Lower lobe of right lung (tissue), 2 donors: ENCODE measurements at regions not wholly inside any gene's neighbourhood (a gene's known extent, or its start where the extent isn't known, plus 50 kb on each side); places are given as distances from the start of the nearest gene placed in this dataset.

ENCODE experiments used
- ATAC-seq, 2 donors: fragments of 200-7000 bp; cut with Tn5 transposase; one replicate each; pipeline ENCODE4 v1.9.1; 2020 to 2022; ENCODE audit warnings: mild to moderate bottlenecking in 2 of 2, moderate library complexity in 2 of 2
- DNase-seq: peaks from one replicate; pipeline ENCODE4 v3.0.0-alpha.2; 2020
- H3K27ac ChIP-seq: fragments of 200-600 bp; one replicate; pipeline ENCODE4 v1.8.0; 2022
- H3K27me3 ChIP-seq: fragments of 200-600 bp; one replicate; pipeline ENCODE4 v1.8.0; 2022; ENCODE audit warnings: low read depth
- H3K36me3 ChIP-seq: fragments of 200-600 bp; one replicate; pipeline ENCODE4 v1.8.0; 2022; ENCODE audit warnings: mild to moderate bottlenecking
- H3K4me1 ChIP-seq: fragments of 200-600 bp; one replicate; pipeline ENCODE4 v1.8.0; 2022
- H3K4me3 ChIP-seq: fragments of 200-600 bp; one replicate; pipeline ENCODE4 v1.8.0; 2022; ENCODE audit warnings: mild to moderate bottlenecking
- H3K9me3 ChIP-seq: fragments of 200-600 bp; one replicate; pipeline ENCODE4 v1.8.0; 2022
- intact Hi-C: fragments of 100-400 bp; cut with DNase I; formaldehyde crosslinking; loops from one replicate; pipeline ENCODE4 v1.11.0; 2022
- TF ChIP-seq, protein P1 (sequence below): fragments of 200-600 bp; IDR thresholded peaks from one replicate; pipeline ENCODE4 v1.8.0; 2022; ENCODE audit warnings: antibody characterized with exemption, mild to moderate bottlenecking
- donor health status: DM: no; HTN: yes; CAD: no; lungs with severe emphysema.

GRCh38 chr13:72198967-72199560 lies 332.1 kb upstream of the DACH1 start:
- H3K4me3 ChIP-seq: no peak overlapping the region
- DNase-seq (no peak), ATAC-seq (no peak)
- no peaks in the 10 kb centered on the region for H3K4me1 ChIP-seq
- no peaks in the 10 kb centered on the region for H3K36me3 ChIP-seq
- no peak overlapping the region for H3K27ac ChIP-seq
- H3K9me3 ChIP-seq: no peaks in the 10 kb centered on the region
- intact Hi-C loops: no loop called here
- TF ChIP-seq, protein P1, sequence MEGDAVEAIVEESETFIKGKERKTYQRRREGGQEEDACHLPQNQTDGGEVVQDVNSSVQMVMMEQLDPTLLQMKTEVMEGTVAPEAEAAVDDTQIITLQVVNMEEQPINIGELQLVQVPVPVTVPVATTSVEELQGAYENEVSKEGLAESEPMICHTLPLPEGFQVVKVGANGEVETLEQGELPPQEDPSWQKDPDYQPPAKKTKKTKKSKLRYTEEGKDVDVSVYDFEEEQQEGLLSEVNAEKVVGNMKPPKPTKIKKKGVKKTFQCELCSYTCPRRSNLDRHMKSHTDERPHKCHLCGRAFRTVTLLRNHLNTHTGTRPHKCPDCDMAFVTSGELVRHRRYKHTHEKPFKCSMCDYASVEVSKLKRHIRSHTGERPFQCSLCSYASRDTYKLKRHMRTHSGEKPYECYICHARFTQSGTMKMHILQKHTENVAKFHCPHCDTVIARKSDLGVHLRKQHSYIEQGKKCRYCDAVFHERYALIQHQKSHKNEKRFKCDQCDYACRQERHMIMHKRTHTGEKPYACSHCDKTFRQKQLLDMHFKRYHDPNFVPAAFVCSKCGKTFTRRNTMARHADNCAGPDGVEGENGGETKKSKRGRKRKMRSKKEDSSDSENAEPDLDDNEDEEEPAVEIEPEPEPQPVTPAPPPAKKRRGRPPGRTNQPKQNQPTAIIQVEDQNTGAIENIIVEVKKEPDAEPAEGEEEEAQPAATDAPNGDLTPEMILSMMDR: no peak
- no peaks in the 10 kb centered on the region for H3K27me3 ChIP-seq

- DNase-seq (no peak), ATAC-seq (no peak)
- no peaks in the 10 kb centered on the region for H3K27me3 ChIP-seq
- intact Hi-C loops: no loop called here
- H3K36me3 ChIP-seq: no peaks in the 10 kb centered on the region
- no peaks in the 10 kb centered on the region for H3K9me3 ChIP-seq
- no peak overlapping the region for H3K27ac ChIP-seq
- H3K4me3 ChIP-seq: no peak overlapping the region
- TF ChIP-seq, protein P1: no peak
- no peaks in the 10 kb centered on the region for H3K4me1 ChIP-seq
Observed at GRCh38 chr13:72198042-72198441, 331.0 kb upstream of the DACH1 start.

DNA sequence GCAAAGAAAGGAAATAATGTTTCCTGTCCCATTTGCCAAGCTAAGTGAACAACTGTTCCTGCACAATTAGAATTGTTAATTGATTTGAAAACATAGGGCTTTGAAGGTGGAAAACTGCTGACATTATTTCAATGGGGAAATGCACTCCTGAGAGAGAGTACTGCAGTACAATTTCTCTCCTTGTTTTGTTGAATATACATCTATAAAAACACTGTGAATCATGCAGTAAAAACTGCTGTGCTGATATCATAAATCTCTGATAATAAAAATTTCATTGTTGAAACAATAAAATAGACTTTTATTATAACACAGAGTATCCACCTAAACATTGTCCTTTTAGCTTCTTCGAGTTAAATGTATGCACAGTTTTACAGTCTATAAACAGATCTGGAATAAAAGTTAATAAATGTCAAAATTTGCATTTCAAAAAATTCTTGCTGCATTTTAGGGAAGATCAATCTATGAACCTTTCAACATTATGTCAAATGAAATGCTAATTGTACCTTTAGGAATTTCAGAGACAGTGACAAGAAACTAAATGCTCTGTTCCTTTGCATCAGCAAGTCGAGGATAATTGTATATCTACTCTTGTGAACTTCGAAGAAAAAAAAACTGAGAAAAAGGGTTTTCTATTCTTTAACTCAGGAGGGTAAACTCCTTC lies 328.2 kb upstream of the DACH1 start:
- Histone ChIP-seq H3K4me3 (no peak overlapping the region), H3K9me3 (no peaks in the 10 kb centered on the region), H3K27ac (no peak overlapping the region), H3K4me1 (no peaks in the 10 kb centered on the region), H3K27me3 (no peaks in the 10 kb centered on the region), H3K36me3 (no peaks in the 10 kb centered on the region)
- DNase-seq (no peak), ATAC-seq (no peak)
- intact Hi-C loops: no loop called here
- TF ChIP-seq, protein P1: no peak

GRCh38 chr13:72194523-72194922 lies 327.5 kb upstream of the DACH1 start:
- ATAC-seq: no peak
- TF ChIP-seq, protein P1: no peak

DNA sequence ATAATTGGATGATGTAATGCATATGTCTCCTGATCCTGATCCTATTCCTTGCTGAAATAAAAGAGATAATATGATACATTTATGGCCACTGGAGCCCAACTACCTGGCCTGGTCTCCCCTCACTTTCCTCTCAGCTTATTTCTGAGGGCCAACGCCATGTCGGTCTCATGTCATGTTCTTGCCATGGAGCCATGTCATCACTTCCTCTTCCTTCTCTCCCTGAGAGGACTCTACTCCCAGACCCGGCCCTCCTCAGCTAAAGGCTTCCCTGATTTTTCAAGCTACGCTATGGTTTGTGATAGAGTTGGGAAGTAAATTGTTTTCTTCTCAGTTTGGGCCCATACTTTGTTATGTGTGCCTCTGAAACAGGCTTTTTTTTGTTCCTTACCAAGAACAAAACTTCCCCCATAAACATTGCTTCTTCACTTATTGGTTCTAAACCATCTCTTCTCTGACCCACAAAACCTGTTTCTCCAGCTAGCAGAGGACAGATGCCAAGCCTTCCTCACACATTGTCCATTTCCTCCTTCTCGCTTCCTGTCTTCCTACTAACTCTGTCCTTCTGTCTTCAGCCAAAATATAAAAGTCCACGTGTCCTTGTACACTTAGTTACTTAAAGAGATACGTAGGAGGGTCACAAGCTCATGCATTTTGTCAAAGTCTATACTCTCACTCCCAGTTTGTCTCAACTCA lies 319.9 kb upstream of the DACH1 start:
- intact Hi-C loops: no loop called here
- Histone ChIP-seq H3K4me3 (no peak overlapping the region), H3K27me3 (no peaks in the 10 kb centered on the region), H3K27ac (no peak overlapping the region), H3K4me1 (no peaks in the 10 kb centered on the region), H3K36me3 (no peaks in the 10 kb centered on the region), H3K9me3 (no peaks in the 10 kb centered on the region)
- TF ChIP-seq, protein P1: no peak
- ATAC-seq (no peak), DNase-seq (no peak)

More at GRCh38 chr13:72194523-72194922, 327.5 kb upstream of the DACH1 start:
- Histone ChIP-seq H3K9me3 (no peaks in the 10 kb centered on the region), H3K27ac (no peak overlapping the region), H3K27me3 (no peaks in the 10 kb centered on the region), H3K36me3 (no peaks in the 10 kb centered on the region), H3K4me3 (no peak overlapping the region), H3K4me1 (no peaks in the 10 kb centered on the region)
- DNase-seq: no peak
- intact Hi-C loops: no loop called here
